ENCODE measurements at regions not wholly inside any gene's neighbourhood (a gene's known extent, or its start where the extent isn't known, plus 50 kb on each side); places are given as distances from the start of the nearest gene placed in this dataset.

DNA sequence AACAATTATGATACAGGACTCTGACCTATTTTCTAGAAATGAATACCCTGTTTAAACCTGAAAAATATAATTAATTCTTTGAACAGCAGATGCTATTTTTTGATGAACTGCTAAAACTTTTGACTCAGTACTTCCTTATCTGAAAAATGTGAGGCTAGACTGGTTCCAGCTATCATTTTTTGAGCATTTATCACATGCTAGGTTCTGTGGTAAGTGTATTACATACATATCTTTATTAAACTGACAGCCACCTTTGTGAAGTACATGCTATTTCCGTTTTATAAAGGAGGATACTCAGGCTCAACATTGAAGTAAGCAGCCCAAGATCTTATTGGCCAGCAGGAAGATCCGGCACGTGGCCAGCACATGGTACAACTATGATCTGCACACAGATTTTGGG lies 459.8 kb upstream of the SEL1L start (continued):
- TF ChIP-seq PRDM15 (CRISPR knock-in tag; IDR thresholded peaks at IDR 0.05): no peak
- no peak for TF ChIP-seq ETV6 (CRISPR knock-in tag; IDR thresholded peaks at IDR 0.05)
- TF ChIP-seq ELF4 (CRISPR knock-in tag; IDR thresholded peaks at IDR 0.05; ENCODE audit: low read depth): no peak
- no peak for TF ChIP-seq HMGXB4 (CRISPR knock-in tag; IDR thresholded peaks at IDR 0.05)

- Mint-ChIP-seq H3K27ac (no peak overlapping the region), H3K4me3 (no peak overlapping the region), H3K36me3 (no peaks in the 10 kb centered on the region), H3K9me3 (peaks cover 16% of the 10 kb centered on the region), H3K27me3 (ENCODE audit: low read depth) (no peaks in the 10 kb centered on the region), H3K4me1 (no peaks in the 10 kb centered on the region)
- CTCF ChIA-PET: no interaction called here
- ATAC-seq: no peak
- no peak for DNase-seq (ENCODE audit: low spot score)
- POLR2A ChIA-PET: no interaction called here
- no peak for TF ChIP-seq FOXP4 (CRISPR knock-in tag; IDR thresholded peaks at IDR 0.05)
- TF ChIP-seq, protein P1, sequence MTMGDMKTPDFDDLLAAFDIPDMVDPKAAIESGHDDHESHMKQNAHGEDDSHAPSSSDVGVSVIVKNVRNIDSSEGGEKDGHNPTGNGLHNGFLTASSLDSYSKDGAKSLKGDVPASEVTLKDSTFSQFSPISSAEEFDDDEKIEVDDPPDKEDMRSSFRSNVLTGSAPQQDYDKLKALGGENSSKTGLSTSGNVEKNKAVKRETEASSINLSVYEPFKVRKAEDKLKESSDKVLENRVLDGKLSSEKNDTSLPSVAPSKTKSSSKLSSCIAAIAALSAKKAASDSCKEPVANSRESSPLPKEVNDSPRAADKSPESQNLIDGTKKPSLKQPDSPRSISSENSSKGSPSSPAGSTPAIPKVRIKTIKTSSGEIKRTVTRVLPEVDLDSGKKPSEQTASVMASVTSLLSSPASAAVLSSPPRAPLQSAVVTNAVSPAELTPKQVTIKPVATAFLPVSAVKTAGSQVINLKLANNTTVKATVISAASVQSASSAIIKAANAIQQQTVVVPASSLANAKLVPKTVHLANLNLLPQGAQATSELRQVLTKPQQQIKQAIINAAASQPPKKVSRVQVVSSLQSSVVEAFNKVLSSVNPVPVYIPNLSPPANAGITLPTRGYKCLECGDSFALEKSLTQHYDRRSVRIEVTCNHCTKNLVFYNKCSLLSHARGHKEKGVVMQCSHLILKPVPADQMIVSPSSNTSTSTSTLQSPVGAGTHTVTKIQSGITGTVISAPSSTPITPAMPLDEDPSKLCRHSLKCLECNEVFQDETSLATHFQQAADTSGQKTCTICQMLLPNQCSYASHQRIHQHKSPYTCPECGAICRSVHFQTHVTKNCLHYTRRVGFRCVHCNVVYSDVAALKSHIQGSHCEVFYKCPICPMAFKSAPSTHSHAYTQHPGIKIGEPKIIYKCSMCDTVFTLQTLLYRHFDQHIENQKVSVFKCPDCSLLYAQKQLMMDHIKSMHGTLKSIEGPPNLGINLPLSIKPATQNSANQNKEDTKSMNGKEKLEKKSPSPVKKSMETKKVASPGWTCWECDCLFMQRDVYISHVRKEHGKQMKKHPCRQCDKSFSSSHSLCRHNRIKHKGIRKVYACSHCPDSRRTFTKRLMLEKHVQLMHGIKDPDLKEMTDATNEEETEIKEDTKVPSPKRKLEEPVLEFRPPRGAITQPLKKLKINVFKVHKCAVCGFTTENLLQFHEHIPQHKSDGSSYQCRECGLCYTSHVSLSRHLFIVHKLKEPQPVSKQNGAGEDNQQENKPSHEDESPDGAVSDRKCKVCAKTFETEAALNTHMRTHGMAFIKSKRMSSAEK (CRISPR knock-in tag; IDR thresholded peaks at IDR 0.05; ENCODE audit: borderline replicate concordance): no peak
- TF ChIP-seq, protein P2, sequence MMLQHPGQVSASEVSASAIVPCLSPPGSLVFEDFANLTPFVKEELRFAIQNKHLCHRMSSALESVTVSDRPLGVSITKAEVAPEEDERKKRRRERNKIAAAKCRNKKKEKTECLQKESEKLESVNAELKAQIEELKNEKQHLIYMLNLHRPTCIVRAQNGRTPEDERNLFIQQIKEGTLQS (CRISPR knock-in tag; conservative IDR thresholded peaks at IDR 0.05): no peak
- TF ChIP-seq ZNF281 (CRISPR knock-in tag; IDR thresholded peaks at IDR 0.05): no peak
- TF ChIP-seq RORB (CRISPR knock-in tag; IDR thresholded peaks at IDR 0.05): no peak
- no peak for TF ChIP-seq ATF1 (CRISPR knock-in tag; IDR thresholded peaks at IDR 0.05)
- no peak for TF ChIP-seq ZNF263 (CRISPR knock-in tag; IDR thresholded peaks at IDR 0.05; ENCODE audit: low read depth)
- TF ChIP-seq ZNF416 (CRISPR knock-in tag; IDR thresholded peaks at IDR 0.05): no peak
- TF ChIP-seq NR2C2 (CRISPR knock-in tag; IDR thresholded peaks at IDR 0.05): no peak
- no peak for TF ChIP-seq EMX1 (CRISPR knock-in tag; IDR thresholded peaks at IDR 0.05)
- TF ChIP-seq, protein P3, sequence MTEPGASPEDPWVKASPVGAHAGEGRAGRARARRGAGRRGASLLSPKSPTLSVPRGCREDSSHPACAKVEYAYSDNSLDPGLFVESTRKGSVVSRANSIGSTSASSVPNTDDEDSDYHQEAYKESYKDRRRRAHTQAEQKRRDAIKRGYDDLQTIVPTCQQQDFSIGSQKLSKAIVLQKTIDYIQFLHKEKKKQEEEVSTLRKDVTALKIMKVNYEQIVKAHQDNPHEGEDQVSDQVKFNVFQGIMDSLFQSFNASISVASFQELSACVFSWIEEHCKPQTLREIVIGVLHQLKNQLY (CRISPR knock-in tag; IDR thresholded peaks at IDR 0.05): no peak
- TF ChIP-seq ERG (CRISPR knock-in tag; IDR thresholded peaks at IDR 0.05): no peak
- no peak for TF ChIP-seq CREB1 (CRISPR knock-in tag; IDR thresholded peaks at IDR 0.05)
- TF ChIP-seq, protein P4, sequence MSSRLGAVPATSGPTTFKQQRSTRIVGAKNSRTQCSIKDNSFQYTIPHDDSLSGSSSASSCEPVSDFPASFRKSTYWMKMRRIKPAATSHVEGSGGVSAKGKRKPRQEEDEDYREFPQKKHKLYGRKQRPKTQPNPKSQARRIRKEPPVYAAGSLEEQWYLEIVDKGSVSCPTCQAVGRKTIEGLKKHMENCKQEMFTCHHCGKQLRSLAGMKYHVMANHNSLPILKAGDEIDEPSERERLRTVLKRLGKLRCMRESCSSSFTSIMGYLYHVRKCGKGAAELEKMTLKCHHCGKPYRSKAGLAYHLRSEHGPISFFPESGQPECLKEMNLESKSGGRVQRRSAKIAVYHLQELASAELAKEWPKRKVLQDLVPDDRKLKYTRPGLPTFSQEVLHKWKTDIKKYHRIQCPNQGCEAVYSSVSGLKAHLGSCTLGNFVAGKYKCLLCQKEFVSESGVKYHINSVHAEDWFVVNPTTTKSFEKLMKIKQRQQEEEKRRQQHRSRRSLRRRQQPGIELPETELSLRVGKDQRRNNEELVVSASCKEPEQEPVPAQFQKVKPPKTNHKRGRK (CRISPR knock-in tag; IDR thresholded peaks at IDR 0.05; ENCODE audit: borderline replicate concordance): no peak
Measured at GRCh38 chr14:82003426-82003825, 469.8 kb upstream of the SEL1L start.

Data from WTC11 (cell line).